ENCODE measurements at regions not wholly inside any gene's neighbourhood (a gene's known extent, or its start where the extent isn't known, plus 50 kb on each side); places are given as distances from the start of the nearest gene placed in this dataset.
"Not testable (repeated sequence)": the region's sequence is repeated elsewhere in the genome, so short reads cannot be mapped to it uniquely, and the experiment has no call there.

DNA sequence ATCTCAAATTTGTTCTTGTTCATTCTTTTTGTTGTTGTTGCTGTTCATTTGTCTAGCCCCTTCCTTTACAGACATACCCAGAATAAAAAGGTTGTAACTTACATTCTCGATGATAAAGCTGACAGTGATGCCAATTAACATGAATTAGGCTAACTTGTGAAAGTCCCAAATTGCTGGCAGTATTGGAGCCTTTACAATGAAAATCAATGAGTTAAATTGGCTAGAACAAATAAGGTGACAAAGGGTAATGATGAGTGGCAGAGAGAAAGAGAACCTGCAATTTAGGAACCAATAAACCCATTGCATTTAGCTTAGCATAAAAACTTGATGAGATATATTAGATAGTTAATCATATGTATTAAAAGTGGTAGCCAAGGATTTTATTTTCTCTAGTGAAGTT is 521.0 kb downstream of the ADCYAP1 start:
- FAIRE-seq: no peak

GRCh38 chr18:1435487-1435886 is 530.8 kb downstream of the ADCYAP1 start:
- FAIRE-seq: no peak

GRCh38 chr18:1436199-1436598 is 531.5 kb downstream of the ADCYAP1 start:
- FAIRE-seq: no peak

- FAIRE-seq: no peak
These were observed 533.8 kb downstream of the ADCYAP1 start for GRCh38 chr18:1438458-1438910.

DNA sequence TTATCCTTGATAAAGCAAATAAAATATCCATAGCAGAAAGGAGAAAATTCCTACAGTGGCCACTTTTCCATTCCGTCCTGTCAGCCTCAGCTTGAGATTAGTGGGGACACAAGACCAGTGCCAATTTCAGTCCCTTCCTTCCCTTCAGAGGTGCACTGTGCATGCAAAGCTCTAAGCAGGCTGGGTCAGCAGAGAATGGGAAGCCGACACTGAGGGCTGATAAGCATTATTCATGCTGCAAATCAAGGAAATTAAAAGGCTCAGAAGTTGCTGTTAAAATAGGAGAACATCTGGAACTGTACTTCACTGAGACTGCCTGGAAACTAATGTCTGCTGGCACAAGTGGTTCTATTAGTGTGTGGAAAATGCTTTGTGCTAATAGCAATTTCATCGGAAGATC is 534.3 kb downstream of the ADCYAP1 start:
- no peak for FAIRE-seq

DNA sequence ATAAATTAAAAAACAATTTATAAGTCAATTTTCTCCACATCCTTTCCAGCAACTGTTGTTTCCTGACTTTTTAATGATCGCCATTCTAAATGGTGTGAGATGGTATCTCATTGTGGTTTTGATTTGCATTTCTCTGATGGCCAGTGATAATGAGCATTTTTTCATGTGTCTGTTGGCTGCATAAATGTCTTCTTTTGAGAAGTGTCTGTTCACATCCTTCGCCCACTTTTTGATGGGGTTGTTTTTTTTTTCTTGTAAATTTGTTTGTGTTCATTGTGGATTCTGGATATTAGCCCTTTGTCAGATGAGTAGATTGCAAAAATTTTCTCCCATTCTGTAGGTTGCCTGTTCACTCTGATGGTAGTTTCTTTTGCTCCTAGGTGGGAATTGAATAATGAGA is 539.4 kb downstream of the ADCYAP1 start:
- FAIRE-seq: not testable (repeated sequence)

DNA sequence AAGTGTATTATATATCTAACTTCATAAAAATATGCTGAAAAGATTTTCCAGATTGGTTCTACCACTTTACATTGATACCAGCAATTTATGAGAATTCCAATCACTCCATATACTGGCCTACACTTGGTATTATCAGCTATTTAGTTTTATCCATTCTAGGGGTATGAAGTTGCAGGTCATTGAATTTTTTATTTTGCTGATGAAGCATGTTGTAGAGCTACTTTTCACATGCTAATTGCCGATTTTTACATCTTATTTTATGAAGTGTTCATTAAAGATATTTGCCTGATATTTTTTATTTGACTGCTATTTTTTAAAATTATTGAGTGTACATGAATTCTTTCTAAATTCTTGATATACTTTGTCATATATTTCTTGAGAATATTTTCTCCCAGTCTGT is 542.1 kb downstream of the ADCYAP1 start:
- no peak for FAIRE-seq

GRCh38 chr18:1452821-1453220 is 548.1 kb downstream of the ADCYAP1 start:
- FAIRE-seq: no peak

- no peak for FAIRE-seq
These were observed 550.9 kb downstream of the ADCYAP1 start for GRCh38 chr18:1455605-1456004.

DNA sequence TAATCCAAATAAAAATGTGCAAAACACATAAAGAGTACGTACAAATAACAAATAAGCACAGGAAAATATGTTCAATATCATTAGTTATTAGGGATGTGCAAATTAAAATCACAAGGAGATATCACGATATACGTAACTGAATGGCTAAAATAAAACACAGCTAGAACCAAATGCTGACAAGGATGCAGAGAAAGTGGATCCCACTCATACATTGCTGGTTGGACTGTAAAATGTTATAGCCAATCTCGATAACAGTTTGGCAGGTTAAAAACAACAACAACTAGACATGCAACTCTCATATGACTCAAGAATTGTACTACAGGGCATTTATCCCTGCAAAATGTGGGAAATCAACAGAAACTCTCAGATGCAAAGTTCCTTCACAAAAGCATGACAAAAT is 553.9 kb downstream of the ADCYAP1 start:
- FAIRE-seq: no peak

- no peak for FAIRE-seq
These were observed 559.3 kb downstream of the ADCYAP1 start for GRCh38 chr18:1463981-1464380.

- no peak for FAIRE-seq
These were observed 560.0 kb downstream of the ADCYAP1 start for GRCh38 chr18:1464444-1465217.

DNA sequence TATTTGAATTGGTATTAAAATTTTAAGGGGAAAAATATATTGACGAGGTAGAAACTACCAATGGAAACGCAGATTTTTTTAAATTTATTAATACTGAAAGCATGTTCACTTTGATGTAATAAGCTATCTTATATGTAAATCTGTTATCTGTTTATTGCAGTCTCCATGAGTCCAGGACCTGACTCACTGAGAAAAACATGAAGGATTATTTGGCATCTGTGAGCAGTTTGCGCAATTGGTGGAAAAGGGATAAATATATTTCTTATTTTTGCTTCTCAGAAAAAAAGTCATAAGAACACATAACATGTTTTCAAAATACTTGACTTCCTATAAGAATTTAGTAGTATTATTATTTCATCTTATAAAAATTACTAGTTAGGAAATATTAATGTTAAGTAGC is 561.4 kb downstream of the ADCYAP1 start:
- FAIRE-seq: no peak

DNA sequence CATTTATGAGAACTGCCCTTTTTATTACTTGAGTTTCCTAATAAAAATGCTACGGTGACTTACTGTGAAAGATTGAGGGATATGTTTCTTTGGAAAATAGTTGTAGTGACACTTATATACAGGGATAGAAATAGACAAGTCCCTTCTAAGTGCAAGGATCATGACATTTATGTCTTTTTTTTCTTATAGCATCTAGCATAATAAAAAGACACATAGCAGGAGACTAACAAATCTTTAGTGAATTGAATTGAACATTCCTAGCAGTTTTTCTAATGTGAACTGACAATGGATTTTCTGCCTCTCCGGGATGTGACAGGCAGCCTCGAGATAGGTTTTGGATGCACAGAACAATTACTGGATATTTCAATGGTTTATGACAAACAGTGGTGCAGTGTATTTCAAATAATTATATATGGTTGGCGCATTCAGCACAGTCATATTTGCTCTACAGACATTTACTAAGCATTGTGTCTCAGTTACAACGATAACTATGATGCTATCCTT is 562.8 kb downstream of the ADCYAP1 start:
- no peak for FAIRE-seq

DNA sequence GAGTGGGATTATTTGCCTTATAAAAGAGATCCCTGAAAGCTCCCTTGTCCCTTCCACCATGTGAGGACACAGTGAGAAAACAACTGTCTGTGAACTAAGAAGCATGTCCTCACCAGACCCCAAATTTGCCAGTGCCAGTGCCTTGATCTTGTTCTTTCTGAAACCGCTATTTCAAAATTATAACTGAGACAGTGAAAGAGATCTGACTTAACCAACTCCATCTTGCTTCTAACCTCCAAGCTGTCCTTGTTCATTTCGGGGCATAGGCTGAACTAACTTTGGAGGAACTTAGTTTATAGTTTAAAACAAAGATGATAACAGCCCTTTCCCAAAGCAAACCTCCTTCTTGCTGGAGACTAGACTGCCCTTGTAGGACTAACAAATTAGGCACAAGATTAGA is 563.9 kb downstream of the ADCYAP1 start:
- no peak for FAIRE-seq

GRCh38 chr18:1475867-1476266 is 571.2 kb downstream of the ADCYAP1 start:
- FAIRE-seq: no peak

- no peak for FAIRE-seq
These were observed 575.6 kb downstream of the ADCYAP1 start for GRCh38 chr18:1480309-1480708.

GRCh38 chr18:1481577-1481976 is 576.9 kb downstream of the ADCYAP1 start:
- no peak for FAIRE-seq

GRCh38 chr18:1483385-1483784 is 578.7 kb downstream of the ADCYAP1 start:
- FAIRE-seq: no peak

DNA sequence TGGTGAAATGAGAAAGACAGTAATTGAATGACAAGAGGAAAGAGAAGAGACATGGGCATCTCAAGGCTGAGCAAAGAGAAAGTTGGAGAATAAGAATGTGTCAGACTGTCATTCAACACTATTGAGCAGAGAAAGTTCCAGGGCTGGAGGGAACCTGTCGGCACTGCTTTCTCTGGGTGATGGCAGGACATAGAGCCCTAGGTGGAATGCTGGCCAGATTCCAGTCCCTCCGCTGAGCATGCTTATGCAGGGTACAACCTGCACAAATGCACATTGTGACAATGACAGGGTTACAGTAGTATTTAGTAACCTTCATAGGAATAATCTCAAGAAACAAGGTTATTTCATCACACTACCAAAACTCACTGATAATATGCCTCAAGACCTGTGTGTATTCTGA is 582.8 kb downstream of the ADCYAP1 start:
- FAIRE-seq: no peak

DNA sequence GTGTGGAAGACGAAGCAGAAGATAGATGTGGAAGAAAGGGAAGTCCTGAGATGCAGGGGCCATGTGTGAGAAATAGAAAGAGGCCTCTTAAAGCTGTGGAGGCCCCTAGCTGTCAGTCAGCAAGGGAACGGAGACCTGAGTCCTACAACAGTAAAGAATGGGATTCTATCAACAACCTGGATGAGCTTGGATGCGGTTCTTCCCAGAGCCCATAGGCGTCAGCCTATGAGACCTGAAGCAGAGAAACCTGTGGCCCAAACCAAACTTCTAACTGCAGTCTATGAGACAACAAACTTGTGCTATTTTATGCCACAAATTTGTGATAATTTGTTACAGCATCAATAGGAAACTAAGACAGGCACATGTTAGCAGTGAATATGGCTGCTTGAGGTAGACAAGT is 583.7 kb downstream of the ADCYAP1 start:
- FAIRE-seq: no peak

DNA sequence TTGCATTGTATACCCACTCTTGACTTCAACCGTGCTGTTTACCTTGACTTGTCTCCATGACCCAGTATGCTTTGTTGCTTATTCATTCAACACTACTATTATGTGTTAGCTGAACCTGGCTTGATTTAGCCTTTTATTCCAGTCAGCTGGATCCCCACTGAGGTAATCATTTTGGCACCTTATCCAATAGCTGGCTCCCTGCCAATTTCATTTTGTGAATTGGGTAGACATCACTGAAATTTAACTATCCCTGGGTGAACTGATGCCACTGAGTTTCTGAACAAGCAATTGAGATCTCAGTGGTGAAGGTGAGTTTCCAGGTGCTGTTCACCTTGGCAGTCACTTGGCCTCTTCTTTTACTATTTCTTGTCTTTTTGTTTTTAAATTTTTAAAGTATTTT is 584.3 kb downstream of the ADCYAP1 start:
- no peak for FAIRE-seq

DNA sequence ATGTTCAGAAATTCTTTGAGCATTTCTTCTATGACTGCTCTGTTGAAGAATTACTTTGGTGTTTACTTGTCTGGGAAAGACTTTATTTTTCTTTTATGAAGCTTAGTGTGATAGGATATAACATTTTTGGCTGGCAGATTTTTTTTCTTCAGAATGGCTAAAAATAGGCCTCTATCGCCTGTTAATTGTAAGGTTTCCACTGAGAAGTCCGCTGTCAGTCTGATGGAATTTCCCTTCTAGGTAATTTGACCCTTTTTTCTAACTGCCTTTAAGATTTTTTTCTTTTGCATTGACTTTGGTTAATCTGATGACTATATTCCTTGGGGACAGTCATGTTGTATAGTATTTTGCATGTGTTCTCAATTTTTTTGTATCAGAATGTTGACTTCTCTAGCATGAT is 590.7 kb downstream of the ADCYAP1 start:
- no peak for FAIRE-seq

DNA sequence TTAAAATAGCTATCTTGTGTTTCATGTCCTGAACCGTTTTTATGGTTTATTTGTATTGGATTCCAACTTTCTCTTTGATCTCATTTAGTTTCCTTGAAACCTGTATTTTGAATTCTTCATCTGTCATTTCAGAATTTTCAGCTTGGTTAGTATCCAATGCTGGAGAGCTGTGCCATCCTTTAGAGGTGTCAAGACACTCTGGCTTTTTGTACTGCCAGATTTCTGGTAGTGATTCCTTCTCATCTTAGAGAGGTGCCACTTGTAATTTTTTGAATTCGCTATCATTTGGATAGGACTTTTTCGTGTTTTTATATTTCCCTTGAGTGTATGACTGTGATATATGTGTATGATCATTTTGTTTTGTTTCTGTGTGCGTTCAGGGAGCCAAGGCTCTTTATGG is 591.4 kb downstream of the ADCYAP1 start:
- no peak for FAIRE-seq

DNA sequence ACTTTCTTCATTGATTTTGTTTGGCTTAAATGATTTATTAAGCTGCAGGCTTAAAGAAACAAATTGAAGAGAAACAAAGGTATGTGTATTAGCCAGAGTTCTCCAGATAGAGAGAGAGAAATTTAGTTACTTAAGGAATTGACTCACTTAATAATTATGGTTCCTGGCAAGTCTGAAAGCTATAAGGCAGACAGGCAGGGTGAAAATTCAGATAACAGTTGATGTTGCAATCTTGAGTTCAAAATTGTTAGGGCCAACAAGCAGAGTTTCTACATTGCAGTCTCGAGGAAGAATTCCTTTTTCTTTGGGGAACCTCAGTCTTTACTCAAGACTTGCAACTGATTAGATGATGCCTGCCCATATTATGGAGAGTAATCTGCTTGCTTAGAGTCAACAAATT is 593.5 kb downstream of the ADCYAP1 start:
- FAIRE-seq: no peak

Measured in colon (tissue), 2 donors.